ENCODE measurements at regions not wholly inside any gene's neighbourhood (a gene's known extent, or its start where the extent isn't known, plus 50 kb on each side); places are given as distances from the start of the nearest gene placed in this dataset.

GRCh38 chr6:99195986-99196655 lies 153.4 kb downstream of the FAXC start:
- ATAC-seq, result no peak
- TF ChIP-seq TCF4 (CRISPR knock-in tag; IDR thresholded peaks at IDR 0.05; ENCODE audit: borderline replicate concordance) (no peak), BACH2 (CRISPR knock-in tag; IDR thresholded peaks at IDR 0.05; ENCODE audit: borderline replicate concordance) (no peak), PPARA (CRISPR knock-in tag; IDR thresholded peaks at IDR 0.05; ENCODE audit: borderline replicate concordance) (no peak), ZNF565 (CRISPR knock-in tag; conservative IDR thresholded peaks at IDR 0.05; ENCODE audit: low read depth) (no peak), GLIS3 (CRISPR knock-in tag; IDR thresholded peaks at IDR 0.05) (no peak), ZFP30 (CRISPR knock-in tag; IDR thresholded peaks at IDR 0.05) (no peak), ZC3H10 (CRISPR knock-in tag; IDR thresholded peaks at IDR 0.05) (no peak), CREB5 (CRISPR knock-in tag; IDR thresholded peaks at IDR 0.05; ENCODE audit: low read depth) (no peak), ZNF70 (CRISPR knock-in tag; IDR thresholded peaks at IDR 0.05) (no peak), TSHZ2 (CRISPR knock-in tag; IDR thresholded peaks at IDR 0.05) (no peak), OSR1 (CRISPR knock-in tag; IDR thresholded peaks at IDR 0.05) (no peak), ESRRG (CRISPR knock-in tag; IDR thresholded peaks at IDR 0.05) (no peak), ZNF8 (CRISPR knock-in tag; IDR thresholded peaks at IDR 0.05) (no peak)

GRCh38 chr6:99192561-99192960 lies 156.9 kb downstream of the FAXC start:
- ATAC-seq, result no peak
- no peak for TF ChIP-seq ZC3H10 (CRISPR knock-in tag; IDR thresholded peaks at IDR 0.05)
- TF ChIP-seq ZFP3 (CRISPR knock-in tag; IDR thresholded peaks at IDR 0.05), result no peak
- TF ChIP-seq BACH2 (CRISPR knock-in tag; IDR thresholded peaks at IDR 0.05; ENCODE audit: borderline replicate concordance), result no peak
- TF ChIP-seq ZNF565 (CRISPR knock-in tag; conservative IDR thresholded peaks at IDR 0.05; ENCODE audit: low read depth), result no peak
- no peak for TF ChIP-seq ZFP30 (CRISPR knock-in tag; IDR thresholded peaks at IDR 0.05)
- TF ChIP-seq ESRRG (CRISPR knock-in tag; IDR thresholded peaks at IDR 0.05), result no peak
- no peak for TF ChIP-seq OSR1 (CRISPR knock-in tag; IDR thresholded peaks at IDR 0.05)
- TF ChIP-seq POU6F1 (CRISPR knock-in tag; IDR thresholded peaks at IDR 0.05; ENCODE audit: borderline replicate concordance, low read depth), result no peak
- TF ChIP-seq PATZ1 (CRISPR knock-in tag; IDR thresholded peaks at IDR 0.05; ENCODE audit: borderline replicate concordance), result no peak
- no peak for TF ChIP-seq RARB (CRISPR knock-in tag; IDR thresholded peaks at IDR 0.05)
- TF ChIP-seq SNAI2 (CRISPR knock-in tag; IDR thresholded peaks at IDR 0.05), result no peak
- no peak for TF ChIP-seq ARNTL (CRISPR knock-in tag; IDR thresholded peaks at IDR 0.05; ENCODE audit: borderline replicate concordance, low read depth)
- no peak for TF ChIP-seq CREB5 (CRISPR knock-in tag; IDR thresholded peaks at IDR 0.05; ENCODE audit: low read depth)
- TF ChIP-seq CSDC2 (CRISPR knock-in tag; IDR thresholded peaks at IDR 0.05), result no peak
- TF ChIP-seq CSRNP3 (CRISPR knock-in tag; IDR thresholded peaks at IDR 0.05), result no peak
- no peak for TF ChIP-seq GLIS3 (CRISPR knock-in tag; IDR thresholded peaks at IDR 0.05)
- no peak for TF ChIP-seq TOX (CRISPR knock-in tag; IDR thresholded peaks at IDR 0.05; ENCODE audit: borderline replicate concordance)

All from SK-N-SH treated with all-trans-retinoic acid at 6 μM for 48 hours (cell line).